NCI-H2171 treated with DMSO at 0.1 percent for 48 hours (cell line): ENCODE measurements at regions not wholly inside any gene's neighbourhood (a gene's known extent, or its start where the extent isn't known, plus 50 kb on each side); places are given as distances from the start of the nearest gene placed in this dataset.
"Not testable (repeated sequence)": the region's sequence is repeated elsewhere in the genome, so short reads cannot be mapped to it uniquely, and the experiment has no call there.

Experiments used
- DNase-seq: peaks from one replicate; lab custom pipeline; 2025; lab: John Stamatoyannopoulos, UW

DNA sequence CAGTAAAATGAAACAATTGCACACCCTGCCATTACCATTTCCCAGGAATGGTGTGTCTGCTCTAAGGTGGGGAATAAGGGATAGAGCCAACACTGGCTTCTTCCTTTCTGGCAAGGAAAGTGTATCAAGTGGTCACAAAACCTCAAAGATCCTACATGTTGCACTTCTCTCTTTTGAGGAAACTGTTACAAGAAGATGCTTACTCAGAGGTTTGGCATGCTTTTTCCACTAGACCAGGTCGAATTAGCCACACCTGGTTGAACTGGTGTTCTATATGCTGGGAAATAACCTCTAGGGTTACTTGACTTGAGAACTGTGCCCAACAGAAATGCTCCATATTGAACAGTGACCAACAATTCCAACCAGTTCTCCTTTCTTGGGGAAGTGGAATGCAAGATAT lies 102.9 kb downstream of the LRRN1 start:
- DNase-seq = no peak

DNA sequence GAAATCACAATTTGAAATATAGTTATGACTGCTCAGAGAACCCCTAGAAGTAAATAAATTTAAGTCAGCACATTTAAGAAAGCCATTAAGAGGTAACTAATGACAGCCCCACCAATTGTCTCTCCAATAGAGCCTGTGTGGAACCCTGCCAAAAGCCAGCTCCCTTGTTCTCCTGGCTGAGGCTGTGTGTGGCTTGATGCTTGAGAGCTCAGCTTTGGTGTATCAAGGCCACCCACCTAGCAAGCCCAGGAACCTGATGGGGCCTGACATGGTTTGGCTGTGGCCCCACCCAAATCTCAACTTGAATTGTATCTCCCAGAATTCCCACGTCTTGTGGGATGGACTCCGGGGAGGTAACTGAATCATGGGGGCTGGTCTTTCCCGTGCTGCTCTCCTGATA lies 106.9 kb downstream of the LRRN1 start:
- no peak for DNase-seq

DNA sequence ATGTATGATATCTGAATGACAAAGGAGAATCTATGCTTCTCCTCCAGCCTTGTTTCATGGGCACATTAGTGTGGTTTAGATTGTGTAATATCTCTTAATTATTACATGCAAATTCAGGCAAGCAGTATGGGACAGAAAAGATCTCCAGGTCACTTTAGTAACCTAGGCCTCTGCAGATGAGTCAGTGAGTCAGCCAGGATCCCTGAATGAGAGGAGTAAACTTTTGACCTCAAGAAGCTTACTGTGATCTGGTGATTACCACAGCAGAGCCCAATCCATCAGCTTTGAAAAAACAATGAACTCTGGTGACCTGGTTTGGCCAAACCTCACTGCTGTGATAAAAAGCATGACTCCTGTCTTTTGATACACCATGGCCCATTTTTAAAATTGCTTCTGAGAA lies 107.8 kb downstream of the LRRN1 start:
- DNase-seq = no peak

DNA sequence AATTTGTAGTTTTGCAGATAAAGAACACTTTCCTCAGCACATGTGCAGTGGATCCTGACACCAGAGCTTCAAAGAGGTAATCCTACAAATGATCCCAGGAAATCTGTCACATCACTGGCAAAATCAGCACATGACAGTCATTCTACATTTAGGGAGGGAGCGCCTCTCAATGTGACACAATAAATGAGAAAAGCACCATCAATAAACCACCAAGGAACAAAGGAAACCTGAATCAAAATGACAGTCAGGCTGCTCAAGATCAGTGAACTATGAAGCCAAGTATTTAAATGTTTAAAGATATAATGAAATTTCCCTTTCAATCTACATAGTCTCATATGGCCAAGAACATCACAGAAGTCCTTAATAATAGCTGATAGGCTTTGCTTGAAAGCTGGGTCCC lies 119.5 kb downstream of the LRRN1 start:
- no peak for DNase-seq

DNA sequence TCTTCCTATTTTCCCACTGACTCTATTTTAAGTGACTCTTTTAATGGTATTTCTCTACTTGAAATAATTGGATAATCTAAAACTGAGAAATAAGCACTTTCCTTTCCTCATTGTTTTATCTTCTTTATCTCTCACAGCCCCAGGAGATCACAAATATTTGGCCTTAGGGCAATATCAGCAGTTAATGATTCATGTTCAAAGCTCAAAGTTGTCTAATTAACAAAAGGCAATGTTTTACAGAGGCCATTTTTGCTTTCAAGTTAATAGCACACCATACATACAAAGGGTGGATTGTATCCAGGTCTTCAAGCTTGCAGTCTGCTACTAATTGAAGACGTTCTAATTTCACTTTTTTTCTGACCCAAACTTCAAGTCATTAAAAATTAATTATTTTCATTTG lies 120.1 kb downstream of the LRRN1 start:
- no peak for DNase-seq

DNA sequence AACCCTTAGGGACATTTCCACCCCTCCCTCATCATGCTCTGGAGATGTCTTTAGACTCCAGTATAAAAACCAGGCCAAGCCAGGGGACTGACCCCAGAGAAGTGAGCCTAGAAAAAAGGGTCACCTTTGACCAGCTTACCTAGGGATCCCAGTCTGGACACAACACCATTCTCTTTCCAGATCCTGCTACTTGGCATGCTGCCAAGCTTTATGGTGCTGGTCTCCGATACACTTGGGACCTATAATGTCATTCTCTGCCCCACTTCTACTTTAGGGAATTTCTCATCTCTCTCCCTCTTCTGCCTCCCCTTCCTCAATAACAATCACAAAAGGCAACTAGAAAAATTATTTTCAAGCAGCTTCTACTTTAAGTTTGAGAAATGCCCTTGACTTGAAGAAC lies 124.4 kb downstream of the LRRN1 start:
- no peak for DNase-seq

DNA sequence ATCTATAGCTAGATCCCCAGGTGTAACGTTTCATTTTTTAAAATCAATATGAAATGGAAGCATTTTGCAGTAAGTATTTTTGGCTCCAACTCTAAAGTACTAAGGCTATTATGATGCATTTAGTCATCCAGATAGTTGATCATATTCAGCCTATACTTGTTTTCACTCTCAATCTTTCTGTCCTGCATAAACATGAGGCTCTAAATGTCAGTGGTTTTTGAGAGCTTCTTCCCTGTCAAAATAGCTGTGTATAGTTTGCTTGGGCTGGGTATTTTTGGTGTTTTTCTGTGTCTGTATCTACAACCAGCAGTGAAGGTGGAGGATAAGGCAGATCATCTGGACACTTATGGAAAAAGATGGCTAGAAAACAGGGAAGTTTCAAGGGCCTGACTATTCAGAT lies 128.0 kb downstream of the LRRN1 start:
- DNase-seq = no peak

DNA sequence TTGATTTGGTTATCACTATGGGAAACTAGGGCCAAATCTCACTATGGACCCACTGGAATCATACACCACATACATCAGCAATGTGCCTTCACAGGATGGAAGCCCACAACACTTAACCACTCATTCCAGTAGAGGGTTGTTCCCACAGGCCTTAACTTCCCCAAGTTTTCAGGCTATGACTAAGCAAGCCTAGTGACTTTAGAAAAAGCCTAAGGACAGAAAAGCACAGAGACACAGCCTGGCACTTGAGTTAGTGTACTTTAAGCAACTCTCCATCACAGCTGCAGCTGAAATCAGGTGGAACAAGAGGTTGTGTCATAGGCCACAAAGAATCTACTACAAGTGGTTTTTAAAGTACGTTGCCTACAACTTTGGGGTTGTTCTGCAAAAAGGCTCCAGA lies 128.7 kb downstream of the LRRN1 start:
- DNase-seq = no peak

DNA sequence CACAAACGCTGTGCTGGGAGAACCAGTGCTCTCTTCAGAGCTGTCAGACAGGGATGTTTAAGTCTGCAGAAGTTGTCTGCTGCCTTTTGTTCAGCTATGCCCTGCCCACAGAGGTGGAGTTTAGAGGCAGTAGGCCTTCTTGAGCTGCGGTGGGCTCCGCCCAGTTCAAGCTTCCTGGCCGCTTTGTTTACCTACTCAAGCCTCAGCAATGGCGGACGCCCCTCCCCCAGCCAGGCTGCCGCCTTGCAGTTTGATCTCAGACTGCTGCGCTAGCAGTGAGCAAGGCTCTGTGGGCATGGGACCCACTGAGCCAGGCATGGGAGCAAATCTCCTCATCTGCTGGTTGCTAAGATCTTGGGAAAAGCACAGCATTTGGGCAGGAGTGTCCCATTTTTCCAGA lies 142.1 kb downstream of the LRRN1 start:
- DNase-seq = not testable (repeated sequence)

DNA sequence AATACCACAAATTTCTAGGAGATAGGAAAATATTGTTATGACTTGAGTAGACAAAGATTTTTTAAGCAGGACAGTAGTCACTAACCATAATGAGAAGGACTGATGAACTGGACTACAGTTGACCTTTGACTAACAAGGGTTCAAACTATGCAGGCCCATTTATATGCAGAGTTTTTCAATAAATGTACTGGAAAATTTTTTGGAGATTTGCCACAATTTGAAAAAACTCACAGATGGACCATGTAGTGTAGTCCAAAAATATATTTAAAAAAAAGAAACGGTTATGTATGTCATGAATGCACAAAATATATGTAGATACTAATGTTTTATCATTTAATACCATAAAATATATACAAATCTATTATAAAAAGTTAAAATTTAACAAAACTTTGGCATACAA lies 151.8 kb downstream of the LRRN1 start:
- no peak for DNase-seq

DNA sequence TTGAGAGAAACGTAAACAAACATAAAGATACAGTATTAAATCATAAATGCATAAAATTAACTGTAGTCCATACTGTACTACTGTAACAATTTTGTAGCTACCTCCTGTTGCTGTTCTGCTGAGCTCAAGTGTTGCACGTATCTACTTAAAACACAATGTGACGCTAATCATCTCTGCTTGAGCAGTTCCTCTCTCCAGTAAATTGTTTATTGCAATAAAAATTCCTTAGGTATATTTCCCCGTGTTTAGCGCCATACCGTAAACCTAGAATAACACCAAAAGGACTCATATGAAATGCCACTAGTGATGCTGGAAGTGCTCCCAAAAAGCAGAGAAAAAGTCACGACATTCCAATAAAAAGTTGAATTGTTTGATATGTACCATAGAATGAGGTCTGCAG lies 152.3 kb downstream of the LRRN1 start:
- no peak for DNase-seq

DNA sequence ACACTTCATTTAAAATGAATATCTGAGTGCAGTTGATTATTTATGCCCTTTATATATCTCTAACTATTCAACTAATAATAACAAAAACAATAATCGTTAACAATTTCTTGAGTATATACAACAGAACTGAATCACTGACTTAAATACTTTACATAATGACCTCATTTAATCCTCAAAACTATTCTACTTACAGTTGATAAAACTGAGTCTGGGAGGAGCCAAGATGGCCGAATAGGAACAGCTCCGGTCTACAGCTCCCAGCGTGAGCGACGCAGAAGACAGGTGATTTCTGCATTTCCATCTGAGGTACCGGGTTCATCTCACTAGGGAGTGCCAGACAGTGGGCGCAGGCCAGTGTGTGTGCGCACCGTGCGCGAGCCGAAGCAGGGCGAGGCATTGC lies 163.6 kb downstream of the LRRN1 start:
- DNase-seq = peak; percentile 20

DNA sequence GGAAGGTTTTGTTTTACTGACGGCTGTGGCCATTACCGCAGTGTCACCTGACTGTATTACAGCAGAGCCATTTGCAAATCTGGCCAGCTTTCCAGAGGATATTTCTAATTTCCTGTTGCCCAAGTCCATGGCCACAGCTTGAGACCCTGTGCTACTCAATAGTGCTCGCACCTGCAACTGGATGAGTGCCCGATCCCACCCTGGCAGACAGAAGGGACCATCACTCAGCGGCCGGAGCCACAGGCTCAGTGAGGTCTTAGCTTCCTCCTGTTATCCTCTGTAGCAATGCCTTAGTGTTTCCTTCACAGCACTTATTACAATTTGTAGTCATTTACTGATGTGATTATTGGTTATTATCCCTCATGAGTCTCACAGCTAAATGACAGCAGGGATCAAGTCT lies 184.8 kb downstream of the LRRN1 start:
- no peak for DNase-seq

DNA sequence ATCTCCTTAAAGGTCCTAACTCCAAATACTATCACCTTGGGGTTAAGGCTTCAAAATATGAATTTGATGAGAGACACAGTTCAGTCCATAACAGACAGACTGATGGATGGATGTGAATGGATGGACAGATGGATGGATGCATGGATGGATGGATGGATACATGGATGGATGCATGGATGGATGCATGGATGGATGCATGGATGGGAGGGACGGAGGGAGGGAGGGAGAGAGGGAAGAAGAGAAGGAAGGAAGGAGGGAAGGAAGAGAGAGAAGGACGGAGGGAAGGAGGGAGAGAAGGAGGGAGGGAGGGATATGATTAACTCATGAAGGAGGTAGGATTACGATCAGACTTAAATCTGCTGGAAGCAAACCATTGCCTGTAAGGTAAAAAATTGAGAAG lies 192.4 kb downstream of the LRRN1 start:
- no peak for DNase-seq

DNA sequence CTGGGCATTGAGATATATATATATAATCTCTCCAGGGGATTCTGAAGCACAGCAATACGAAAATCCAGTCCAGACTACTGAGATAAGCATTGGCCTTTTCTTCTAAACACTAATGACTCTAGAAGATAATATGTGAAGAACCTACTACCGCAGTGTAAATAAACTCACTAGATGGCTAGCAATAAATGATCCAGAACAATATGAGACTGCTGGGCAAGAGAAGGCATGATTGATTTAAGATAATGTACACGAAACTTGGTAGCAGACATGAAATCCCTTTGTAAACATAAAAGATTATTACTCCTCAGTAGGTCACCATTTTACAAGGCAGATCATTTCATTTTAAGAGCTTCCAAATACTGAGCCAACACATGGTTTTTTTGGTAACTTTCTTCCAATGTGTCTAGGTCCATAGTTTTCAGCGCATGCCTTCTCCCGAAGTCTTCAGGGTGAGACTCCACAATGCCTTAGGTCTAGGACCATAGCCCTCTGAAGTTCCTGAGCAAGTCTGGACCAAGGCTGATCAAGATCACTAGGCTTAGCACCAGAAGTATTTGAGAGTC lies 193.2 kb downstream of the LRRN1 start:
- no peak for DNase-seq

DNA sequence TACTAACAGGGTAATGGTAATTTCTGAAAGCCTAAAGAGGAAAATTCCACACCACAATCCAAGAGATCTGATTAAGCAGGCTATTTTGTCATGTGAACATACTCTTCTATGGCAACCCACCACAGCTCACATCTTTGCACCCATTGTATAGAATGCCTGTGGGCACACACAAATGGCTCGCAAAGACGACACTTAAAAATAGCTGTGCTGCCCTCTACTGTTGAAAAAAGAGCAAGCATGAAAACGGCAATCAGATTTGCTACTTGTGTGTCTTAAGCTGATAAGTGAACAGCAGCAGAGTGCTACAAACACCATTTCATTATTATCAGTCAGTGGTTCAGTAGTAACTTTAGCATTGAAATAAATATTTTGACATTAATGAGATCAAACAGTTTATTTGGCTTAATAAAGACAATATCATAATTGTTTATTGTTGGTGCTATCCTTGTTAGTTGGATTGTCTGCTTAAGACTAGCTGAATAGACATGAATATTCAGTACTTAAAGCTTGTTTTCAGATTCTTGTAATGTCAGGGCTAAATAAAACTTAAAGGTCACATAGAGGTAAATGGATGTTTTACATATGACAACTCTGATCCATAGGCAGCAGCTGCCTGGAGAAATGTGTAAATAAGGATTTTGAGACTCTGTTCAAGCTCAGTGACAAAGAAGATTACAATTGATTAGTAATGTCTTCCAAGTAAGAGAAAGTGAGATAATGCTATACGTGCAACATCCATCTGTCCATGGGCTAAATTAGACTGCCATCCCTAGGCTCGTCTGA lies 199.1 kb downstream of the LRRN1 start:
- DNase-seq = peak; percentile 27

DNA sequence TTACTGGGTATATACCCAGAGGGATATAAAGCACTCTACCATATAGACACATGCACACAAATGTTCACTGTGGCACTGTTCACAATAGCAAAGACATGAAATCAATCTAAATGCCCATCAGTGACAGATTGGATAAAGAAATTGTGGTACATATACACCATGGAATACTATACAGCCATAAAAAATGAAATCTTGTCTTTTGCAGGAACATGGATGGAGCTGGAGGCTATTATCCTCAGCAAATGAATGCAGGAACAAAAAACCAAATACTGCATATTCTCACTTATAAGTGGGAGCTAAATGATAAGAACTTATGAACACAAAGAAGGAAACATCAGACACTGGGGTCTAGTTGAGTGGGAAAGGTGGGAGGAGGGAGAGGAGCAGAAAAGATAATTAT lies 200.1 kb downstream of the LRRN1 start:
- not testable (repeated sequence) for DNase-seq

DNA sequence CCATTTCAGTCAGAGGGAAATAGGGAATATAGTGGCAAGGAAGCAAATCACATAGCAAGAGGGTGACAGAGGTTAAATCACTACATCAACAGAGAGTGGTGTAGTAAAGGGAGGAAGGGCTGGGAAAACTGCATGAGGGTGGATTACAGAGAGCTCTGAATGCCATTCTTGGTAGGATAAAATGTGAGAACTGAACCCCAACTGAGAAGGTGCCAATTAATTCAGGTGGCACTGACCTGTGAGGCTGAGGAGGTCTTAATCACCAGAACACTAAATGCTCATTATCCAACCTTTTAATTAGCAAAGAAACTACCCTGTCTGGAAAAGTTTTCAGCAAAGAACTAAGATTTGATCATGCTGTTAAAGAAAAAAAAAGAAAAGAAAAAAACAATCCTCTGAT lies 202.7 kb downstream of the LRRN1 start:
- DNase-seq = no peak

DNA sequence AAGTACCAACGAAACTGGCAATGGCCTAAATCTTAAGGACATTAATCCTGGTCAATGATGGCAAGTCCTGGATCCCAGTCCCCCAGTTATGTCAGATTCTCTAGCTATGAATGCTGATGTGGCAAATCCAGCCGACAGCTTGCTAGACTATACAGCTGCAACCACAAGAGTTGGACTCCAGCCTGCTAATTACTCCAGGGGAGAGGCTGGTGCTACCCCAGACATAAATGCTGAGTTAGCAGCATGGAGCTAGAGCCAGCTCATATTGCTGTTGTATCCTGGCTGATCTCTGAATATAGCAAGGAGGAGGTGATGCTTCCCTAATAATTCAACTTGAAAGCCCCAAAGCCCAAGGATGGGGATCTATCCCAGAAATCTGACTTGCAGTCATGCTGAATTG lies 207.1 kb downstream of the LRRN1 start:
- no peak for DNase-seq

DNA sequence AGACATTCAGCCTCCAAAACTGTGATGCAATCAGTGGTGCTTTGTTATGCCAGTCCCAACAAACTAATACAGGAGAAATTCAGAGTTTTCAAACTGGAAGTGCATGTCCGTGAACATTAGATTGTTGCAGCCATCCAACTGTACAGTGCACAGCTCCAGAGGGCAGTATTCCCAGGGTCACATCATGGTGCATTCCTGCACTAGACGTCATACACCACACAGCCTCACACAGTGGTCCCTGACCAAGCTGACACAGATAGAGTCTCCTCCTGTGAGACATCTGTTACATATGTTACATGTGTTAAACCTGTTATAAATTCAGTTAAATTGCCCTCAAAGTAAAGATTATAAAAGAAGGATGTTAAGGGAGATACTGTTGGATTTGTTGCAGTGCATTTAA lies 209.0 kb downstream of the LRRN1 start:
- no peak for DNase-seq

DNA sequence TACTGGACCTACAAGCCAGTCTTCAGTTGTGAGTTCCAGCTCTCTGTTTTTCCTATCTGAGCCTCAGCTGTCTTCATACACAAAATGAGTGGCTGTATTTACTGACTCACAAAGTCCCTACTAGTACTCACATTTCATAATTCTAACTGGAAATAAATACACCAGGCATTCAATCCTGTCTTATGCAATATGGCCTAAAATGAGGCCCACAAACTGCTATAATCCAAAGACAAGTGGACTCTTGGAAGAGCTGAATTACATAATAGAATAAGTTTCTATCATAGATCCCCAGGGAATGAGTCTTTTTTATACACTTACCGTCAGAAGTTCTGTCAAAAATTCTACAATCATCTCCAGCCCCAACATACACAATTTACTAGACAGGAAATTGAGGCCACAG lies 211.9 kb downstream of the LRRN1 start:
- no peak for DNase-seq

DNA sequence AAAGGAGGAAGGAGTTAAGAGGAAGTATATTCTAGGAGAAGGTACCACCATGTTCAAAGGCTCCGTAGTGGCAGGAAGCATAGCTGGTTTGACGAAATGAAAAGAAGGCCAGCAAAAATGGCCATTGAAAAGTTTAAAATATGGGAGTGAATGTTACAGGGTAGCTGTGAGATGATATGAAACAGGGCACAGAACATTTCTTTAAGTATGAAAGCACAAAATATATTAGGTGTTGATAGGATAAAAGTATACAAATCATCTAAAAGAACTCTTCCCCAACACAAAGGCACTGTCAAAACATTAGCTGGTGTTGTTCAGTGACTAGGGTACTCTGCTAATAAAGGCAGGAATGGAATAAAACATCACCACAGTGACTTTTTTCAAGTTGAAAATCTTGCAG lies 216.2 kb downstream of the LRRN1 start:
- DNase-seq = no peak

DNA sequence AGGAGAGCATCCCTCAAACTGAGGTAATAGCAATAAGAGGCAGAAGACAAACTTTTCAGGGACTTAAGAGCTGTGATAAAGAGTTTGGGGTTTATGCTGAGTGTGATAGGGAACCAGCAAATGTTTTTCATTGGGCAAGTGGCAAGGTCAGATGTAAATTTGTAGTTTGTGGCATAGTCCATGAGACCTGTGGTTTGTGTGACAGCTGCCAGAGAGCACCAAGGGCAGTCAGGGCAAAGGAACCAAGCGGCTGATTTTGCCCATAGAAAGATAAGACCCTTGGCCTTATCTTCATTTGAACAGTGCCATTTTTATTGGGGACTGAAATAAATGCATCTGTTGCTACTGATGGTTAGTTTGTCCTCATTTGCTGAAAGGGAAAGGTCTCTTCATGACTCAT lies 220.3 kb downstream of the LRRN1 start:
- no peak for DNase-seq

DNA sequence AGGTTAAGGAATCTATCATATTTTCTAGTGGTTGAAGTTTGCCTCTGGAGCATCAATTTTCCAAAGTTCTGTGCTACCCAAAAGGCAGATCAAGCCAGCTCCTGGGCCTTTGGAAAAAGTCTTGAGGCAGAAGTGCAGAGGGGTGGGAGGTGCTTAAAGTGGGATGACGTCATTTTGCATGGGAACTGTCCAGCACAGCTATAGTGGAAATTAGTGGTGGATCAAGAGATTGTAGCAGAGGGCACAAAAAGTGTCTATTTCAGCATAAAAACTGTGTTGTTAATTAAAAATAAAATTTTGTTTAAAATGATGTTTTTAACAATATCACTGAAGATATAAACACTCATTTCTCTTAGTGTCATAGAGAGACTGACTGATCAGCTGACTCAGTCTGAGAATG lies 221.9 kb downstream of the LRRN1 start:
- DNase-seq = no peak
